ENCODE measurements at regions not wholly inside any gene's neighbourhood (a gene's known extent, or its start where the extent isn't known, plus 50 kb on each side); places are given as distances from the start of the nearest gene placed in this dataset.

- peak; percentile 90 for DNase-seq
- POLR2A ChIA-PET (ENCODE audit: unreplicated experiment) = no interaction called here
Measured at GRCh38 chr3:43155464-43156121, 49.7 kb upstream of the POMGNT2 start.

More at GRCh38 chr3:43155464-43156121, 49.7 kb upstream of the POMGNT2 start:
- no peak overlapping the region for H3K27ac ChIP-seq (ENCODE audit: low read length)
- intact Hi-C loops (cut with micrococcal nuclease) = loop anchor here (1.0 kb wide), 1 partner anchor 194 kb away; no protein-coding TSS in a partner anchor
- no peaks in the 10 kb centered on the region for H3K4me1 ChIP-seq (ENCODE audit: insufficient read depth, low read length)
- no peaks in the 10 kb centered on the region for H3K9me2 ChIP-seq (replicated peaks; ENCODE audit: low read length)
- no peaks in the 10 kb centered on the region for H3K36me3 ChIP-seq (ENCODE audit: low read depth, low read length)
- H3K9ac ChIP-seq (ENCODE audit: low read length) = no peak overlapping the region
- no peak overlapping the region for H3K4me3 ChIP-seq (ENCODE audit: low read length)
- H3K27me3 ChIP-seq (ENCODE audit: low read length) = no peaks in the 10 kb centered on the region
- H3K79me2 ChIP-seq (ENCODE audit: low read length) = no peaks in the 10 kb centered on the region
- ATAC-seq = peak; percentile 98
- no peaks in the 10 kb centered on the region for H3K9me3 ChIP-seq (ENCODE audit: low read length)
- H3K4me2 ChIP-seq (ENCODE audit: low read length) = no peak overlapping the region
- no peaks in the 10 kb centered on the region for H3F3A ChIP-seq (ENCODE audit: low read length, unreplicated experiment)
- 0 out of 2 replicates have a peak overlapping the region, but pooled peaks have one; percentile 10 for H2AFZ ChIP-seq (ENCODE audit: low read length)
- BruUV-seq (replicated peaks) = no TSS peak
- CTCF ChIA-PET = interaction anchor here (1.2 kb wide), 1 partner anchor 194 kb away, joined by 8 read pairs; no protein-coding TSS in a partner anchor
- no peak for TF ChIP-seq EZH2 (IDR thresholded peaks at IDR 0.05; ENCODE audit: low read length, unreplicated experiment)
- no peak for TF ChIP-seq EZH2phosphoT487 (IDR thresholded peaks at IDR 0.05; ENCODE audit: borderline replicate concordance, low read length)
- TF ChIP-seq CTCF (conservative IDR thresholded peaks at IDR 0.05; ENCODE audit: low read depth, low read length) = peak; percentile 89
- no peaks in the 10 kb centered on the region for H4K20me1 ChIP-seq (ENCODE audit: low read length)
